Trophoblast cell (in vitro differentiated cells and primary cell): ENCODE measurements at regions not wholly inside any gene's neighbourhood (a gene's known extent, or its start where the extent isn't known, plus 50 kb on each side); places are given as distances from the start of the nearest gene placed in this dataset.
A peak's percentile ranks its signal among the peaks of the same experiment; 100 is the strongest.
"Not testable (repeated sequence)": the region's sequence is repeated elsewhere in the genome, so short reads cannot be mapped to it uniquely, and the experiment has no call there.

Source experiments
- DNase-seq, 2 donors: peaks; one replicate each; pipeline ENCODE4 v3.0.0-alpha.2; 2016
- H2AFZ ChIP-seq: 2 replicates; pipeline ENCODE4 v1.6.1; 2013; ENCODE audit warnings: low read length, moderate library complexity, mild to moderate bottlenecking; ENCODE audit not compliant: insufficient read depth, poor library complexity
- H2AK5ac ChIP-seq: 2 replicates; pipeline ENCODE4 v1.6.1; 2013; ENCODE audit warnings: mild to moderate bottlenecking, low read length
- H2BK120ac ChIP-seq: 2 replicates; pipeline ENCODE4 v1.6.1; 2013; ENCODE audit warnings: low read length, mild to moderate bottlenecking, moderate library complexity; ENCODE audit not compliant: insufficient read depth, poor library complexity
- H2BK12ac ChIP-seq: 2 replicates; pipeline ENCODE4 v1.6.1; 2013; ENCODE audit warnings: mild to moderate bottlenecking, low read length, moderate library complexity
- H2BK5ac ChIP-seq: 2 replicates; pipeline ENCODE4 v1.6.1; 2013; ENCODE audit warnings: low read length, low read depth, moderate library complexity, mild to moderate bottlenecking; ENCODE audit not compliant: poor library complexity
- H3K14ac ChIP-seq: 2 replicates; pipeline ENCODE4 v1.6.1; 2013; ENCODE audit warnings: mild to moderate bottlenecking, low read length
- H3K18ac ChIP-seq: 2 replicates; pipeline ENCODE4 v1.6.1; 2013; ENCODE audit warnings: mild to moderate bottlenecking, low read length
- H3K23ac ChIP-seq: 2 replicates; pipeline ENCODE4 v1.6.1; 2013; ENCODE audit warnings: low read length
- H3K27ac ChIP-seq: 2 replicates; pipeline ENCODE4 v1.5.1; 2013; ENCODE audit warnings: low read depth, mild to moderate bottlenecking, inconsistent platforms, low read length, moderate library complexity
- H3K27me3 ChIP-seq: 2 replicates; pipeline ENCODE4 v1.6.1; 2013; ENCODE audit warnings: inconsistent platforms, mild to moderate bottlenecking, low read length, moderate library complexity; ENCODE audit not compliant: insufficient read depth
- H3K36me3 ChIP-seq, 2 experiments: 1 replicate in 1 of 2; 2 replicates in 1 of 2; pipeline ENCODE4 v1.6.1; 2013; ENCODE audit warnings: low read length in 2 of 2, mild to moderate bottlenecking in 2 of 2, moderate library complexity in 1 of 2; ENCODE audit not compliant: insufficient read depth in 2 of 2, control insufficient read depth in 1 of 2
- H3K4ac ChIP-seq: 2 replicates; pipeline ENCODE4 v1.6.1; 2013; ENCODE audit warnings: low read depth, mild to moderate bottlenecking, low read length, moderate library complexity
- H3K4me1 ChIP-seq, 2 experiments: 1 replicate in 1 of 2; 2 replicates in 1 of 2; pipeline ENCODE4 v1.6.1; 2013; ENCODE audit warnings: low read length in 2 of 2, mild to moderate bottlenecking in 2 of 2, moderate library complexity in 1 of 2; ENCODE audit not compliant: insufficient read depth in 2 of 2, control insufficient read depth in 1 of 2
- H3K4me2 ChIP-seq: 2 replicates; pipeline ENCODE4 v1.6.1; 2013; ENCODE audit warnings: inconsistent platforms, mild to moderate bottlenecking, low read length, moderate library complexity
- H3K4me3 ChIP-seq: 2 replicates; pipeline ENCODE4 v1.5.1; 2013; ENCODE audit warnings: mild to moderate bottlenecking, low read depth, low read length, inconsistent platforms
- H3K79me1 ChIP-seq: one replicate; pipeline ENCODE4 v1.6.1; 2013; ENCODE audit warnings: low read length
- H3K79me2 ChIP-seq: 2 replicates; pipeline ENCODE4 v1.6.1; 2013; ENCODE audit warnings: low read length, mild to moderate bottlenecking; ENCODE audit not compliant: control insufficient read depth, insufficient read depth, poor library complexity
- H3K9ac ChIP-seq: 2 replicates; pipeline ENCODE4 v1.6.1; 2013; ENCODE audit warnings: mild to moderate bottlenecking, low read length
- H3K9me3 ChIP-seq: 2 replicates; pipeline ENCODE4 v1.6.1; 2013; ENCODE audit warnings: low read depth, mild to moderate bottlenecking, control low read depth, inconsistent platforms, low read length; ENCODE audit not compliant: insufficient read depth
- H4K12ac ChIP-seq: 2 replicates; pipeline ENCODE4 v1.6.1; 2013; ENCODE audit warnings: low read depth, mild to moderate bottlenecking, low read length, moderate library complexity
- H4K8ac ChIP-seq: 2 replicates; pipeline ENCODE4 v1.6.1; 2013; ENCODE audit warnings: low read depth, mild to moderate bottlenecking, low read length, moderate library complexity
- H4K91ac ChIP-seq: one replicate; pipeline ENCODE4 v1.6.1; 2013; ENCODE audit warnings: low read depth, mild to moderate bottlenecking, low read length, moderate library complexity
- WGBS: extraction: QIAGEN DNeasy Blood & Tissue Kit; methylation state at CpG from one replicate; pipeline ENCODE4 v1.1.7; 2013; ENCODE audit warnings: missing lambda C conversion rate; ENCODE audit not compliant: insufficient read length, insufficient coverage; ENCODE audit errors: extremely low coverage; 5-methylcytosine and 5-hydroxymethylcytosine counted together

DNA sequence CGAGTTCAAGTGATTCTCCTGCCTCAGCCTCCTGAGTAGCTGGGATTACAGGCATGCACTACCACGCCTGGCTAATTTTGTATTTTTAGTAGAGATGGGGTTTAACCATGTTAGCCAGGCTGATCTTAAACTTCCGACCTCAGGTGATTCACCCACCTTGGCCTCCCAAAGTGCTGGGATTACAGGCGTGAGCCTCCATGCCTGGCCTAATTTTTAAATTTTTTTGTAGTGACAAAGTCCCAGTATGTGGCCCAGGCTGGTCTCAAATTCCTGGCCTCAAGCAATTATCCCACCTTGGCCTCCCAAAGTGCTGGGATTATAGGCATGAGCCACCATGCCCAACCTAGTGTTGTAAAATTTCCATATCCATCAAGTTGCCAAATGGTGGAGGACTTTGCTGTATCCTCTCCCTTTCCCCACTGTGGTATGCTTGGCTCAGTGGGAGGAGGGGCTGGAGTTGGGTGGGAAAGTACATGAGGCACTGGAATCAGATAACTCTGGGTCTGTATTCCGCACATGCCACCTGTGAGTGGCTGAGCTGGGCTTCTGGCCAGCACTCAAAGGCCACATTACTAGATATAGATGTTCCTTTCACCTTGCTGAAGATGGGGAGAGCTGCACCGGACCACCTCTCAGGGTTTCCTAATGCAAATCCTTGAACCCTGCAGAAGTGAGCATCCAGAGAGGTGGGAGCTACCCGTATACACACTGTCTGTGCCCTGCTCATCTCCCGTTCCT, 252.6 kb downstream of the GOLGA6L6 start:
- no CpG with 5 or more reads among the region's 8 CpGs for WGBS
- not testable (repeated sequence) for H2BK120ac ChIP-seq

DNA sequence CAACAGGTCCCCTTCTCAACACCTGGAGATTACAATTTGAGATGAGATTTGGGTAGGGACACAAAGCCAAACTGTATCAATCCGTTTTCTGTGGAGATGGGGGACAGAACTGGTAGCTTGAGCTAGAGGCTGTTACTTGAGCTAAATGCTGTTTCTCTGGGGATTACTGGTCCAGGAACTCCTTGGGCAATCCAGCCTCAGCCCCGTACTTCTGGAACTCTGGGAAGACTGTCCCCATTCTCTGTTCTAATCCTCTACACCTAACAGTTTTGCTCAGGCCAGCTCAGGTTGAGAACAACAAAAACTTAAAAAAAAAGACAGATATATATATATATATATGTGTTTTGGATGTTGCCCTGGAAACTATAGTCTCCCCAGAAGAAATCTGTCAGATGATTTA, 255.0 kb downstream of the GOLGA6L6 start:
- H2AK5ac ChIP-seq, H3K18ac ChIP-seq, H3K27ac ChIP-seq, H3K36me3 ChIP-seq, H4K91ac ChIP-seq, H3K4me2 ChIP-seq, H3K4ac ChIP-seq, H3K79me1 ChIP-seq, H3K4me3 ChIP-seq, H3K14ac ChIP-seq, H2BK120ac ChIP-seq, H2AFZ ChIP-seq, H3K23ac ChIP-seq, H4K8ac ChIP-seq, H2BK12ac ChIP-seq, H3K4me1 ChIP-seq, H3K27me3 ChIP-seq, H3K9ac ChIP-seq, DNase-seq, H3K79me2 ChIP-seq, H4K12ac ChIP-seq, H2BK5ac ChIP-seq: not testable (repeated sequence)
- WGBS: no CpG with 5 or more reads among the region's 2 CpGs
- peaks cover 13% of the 10 kb centered on the region for H3K9me3 ChIP-seq

More for the DNA sequence above, 252.6 kb downstream of the GOLGA6L6 start:
- not testable (repeated sequence) for H3K18ac ChIP-seq, H4K12ac ChIP-seq, H3K9ac ChIP-seq, H2AK5ac ChIP-seq, H3K4ac ChIP-seq, H3K36me3 ChIP-seq, H2BK12ac ChIP-seq, H3K23ac ChIP-seq, H3K4me1 ChIP-seq, H3K14ac ChIP-seq, H3K9me3 ChIP-seq, H2AFZ ChIP-seq, H3K27ac ChIP-seq, H4K8ac ChIP-seq, H3K4me3 ChIP-seq, H2BK5ac ChIP-seq, H3K4me2 ChIP-seq, H3K79me2 ChIP-seq, H3K27me3 ChIP-seq, H3K79me1 ChIP-seq, H4K91ac ChIP-seq
- peak; percentile 84 to 96 for DNase-seq

DNA sequence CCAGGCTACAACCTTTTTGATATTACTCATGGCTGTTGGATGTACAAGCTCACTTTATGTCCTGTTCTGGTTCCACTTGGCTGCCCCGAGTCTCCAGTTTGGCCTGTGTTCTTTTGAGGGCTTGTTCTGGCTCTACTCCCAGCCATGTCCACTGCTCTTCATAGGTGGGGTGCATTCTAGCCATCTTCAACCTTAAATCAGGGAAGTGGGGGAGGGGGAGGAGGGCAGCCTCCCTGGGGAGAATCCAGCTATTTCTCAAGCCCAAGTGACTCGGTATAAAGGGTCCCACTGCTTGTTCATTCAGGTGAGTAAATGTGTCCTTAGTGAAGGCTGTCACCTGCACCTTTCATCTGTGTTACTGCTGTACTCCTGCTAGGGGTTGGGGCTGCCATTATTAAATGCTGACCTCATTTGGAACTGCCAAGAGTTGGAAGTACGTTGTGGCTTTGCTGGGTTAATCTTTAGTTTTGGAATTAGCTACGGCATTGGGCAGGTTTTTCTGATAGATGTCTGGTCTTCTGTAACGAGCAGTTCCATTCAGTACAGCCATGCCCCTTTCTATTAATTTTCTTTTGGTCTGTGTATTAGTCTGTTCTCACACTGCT, 255.8 kb downstream of the GOLGA6L6 start:
- not testable (repeated sequence) for H4K12ac ChIP-seq, DNase-seq, H3K79me2 ChIP-seq, H2BK12ac ChIP-seq, H2AK5ac ChIP-seq, H3K36me3 ChIP-seq, H2AFZ ChIP-seq, H3K4ac ChIP-seq, H3K4me3 ChIP-seq, H3K27ac ChIP-seq, H2BK120ac ChIP-seq, H3K23ac ChIP-seq, H4K8ac ChIP-seq, H3K14ac ChIP-seq, H3K79me1 ChIP-seq, H3K9ac ChIP-seq, H3K4me1 ChIP-seq, H3K27me3 ChIP-seq, H4K91ac ChIP-seq, H3K18ac ChIP-seq, H2BK5ac ChIP-seq, H3K4me2 ChIP-seq
- peaks cover 18% of the 10 kb centered on the region for H3K9me3 ChIP-seq
- no CpG with 5 or more reads among the region's 5 CpGs for WGBS

DNA sequence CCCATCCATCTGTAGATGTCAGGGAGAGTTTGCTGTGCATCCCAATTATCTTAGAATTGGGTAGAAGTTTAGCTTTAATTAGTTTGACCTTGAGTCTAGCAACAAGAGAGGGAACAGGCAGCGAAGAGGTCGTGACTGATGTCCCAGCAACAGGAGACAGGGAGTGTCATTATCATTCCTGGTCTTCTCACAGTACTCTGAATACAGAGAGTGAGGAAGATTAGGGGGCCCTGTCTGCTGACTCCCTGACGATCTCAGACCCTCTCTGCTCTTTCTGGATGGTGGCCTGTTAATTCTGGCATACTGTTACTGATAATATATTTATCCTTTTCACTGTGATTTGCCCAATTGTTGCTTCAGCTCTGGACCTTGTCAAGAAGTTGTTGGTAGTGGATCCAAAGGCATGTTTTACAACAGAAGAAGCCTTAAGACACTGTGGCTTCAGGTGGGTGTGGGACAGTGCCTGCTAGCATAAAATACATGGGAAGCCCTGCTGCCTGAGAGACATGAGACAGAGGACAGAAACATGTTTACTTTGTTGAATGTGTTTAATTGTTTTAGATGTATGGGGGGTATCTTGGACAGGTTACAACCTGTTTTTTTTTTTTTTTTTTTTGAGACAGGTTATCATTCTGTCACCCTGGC, 256.6 kb downstream of the GOLGA6L6 start:
- not testable (repeated sequence) for H4K12ac ChIP-seq, H2BK12ac ChIP-seq, H3K14ac ChIP-seq, H3K4me2 ChIP-seq, H3K79me2 ChIP-seq, H3K18ac ChIP-seq, H3K27ac ChIP-seq, H4K91ac ChIP-seq, H2AFZ ChIP-seq, H2BK5ac ChIP-seq, H4K8ac ChIP-seq, H3K9ac ChIP-seq, H3K27me3 ChIP-seq, H3K4ac ChIP-seq, H3K36me3 ChIP-seq, H2AK5ac ChIP-seq, H3K4me1 ChIP-seq, H3K4me3 ChIP-seq, H3K23ac ChIP-seq, H2BK120ac ChIP-seq, DNase-seq, H3K79me1 ChIP-seq
- no CpG with 5 or more reads among the region's 3 CpGs for WGBS
- peaks cover 24% of the 10 kb centered on the region for H3K9me3 ChIP-seq
